DND-41 (cell line): ENCODE measurements at regions not wholly inside any gene's neighbourhood (a gene's known extent, or its start where the extent isn't known, plus 50 kb on each side); places are given as distances from the start of the nearest gene placed in this dataset.

Experiments used
- CTCF ChIP-seq: IDR thresholded peaks from 2 replicates; pipeline ENCODE4 v1.5.1; 2012; ENCODE audit warnings: borderline replicate concordance, low read length, moderate library complexity, mild to moderate bottlenecking; ENCODE audit not compliant: poor library complexity, severe bottlenecking; ENCODE audit errors: extremely low read depth
- EZH2 ChIP-seq: IDR thresholded peaks from 3 replicates; pipeline ENCODE4 v1.6.1; 2012; ENCODE audit warnings: borderline replicate concordance, low read depth, mild to moderate bottlenecking, moderate library complexity, low read length, inconsistent platforms; ENCODE audit not compliant: severe bottlenecking

- TF ChIP-seq CTCF (no peak), EZH2 (no peak)
These were observed 57.3 kb upstream of the MON1B start for GRCh38 chr16:77133706-77134105.
